ENCODE measurements at regions not wholly inside any gene's neighbourhood (a gene's known extent, or its start where the extent isn't known, plus 50 kb on each side); places are given as distances from the start of the nearest gene placed in this dataset.

DNA sequence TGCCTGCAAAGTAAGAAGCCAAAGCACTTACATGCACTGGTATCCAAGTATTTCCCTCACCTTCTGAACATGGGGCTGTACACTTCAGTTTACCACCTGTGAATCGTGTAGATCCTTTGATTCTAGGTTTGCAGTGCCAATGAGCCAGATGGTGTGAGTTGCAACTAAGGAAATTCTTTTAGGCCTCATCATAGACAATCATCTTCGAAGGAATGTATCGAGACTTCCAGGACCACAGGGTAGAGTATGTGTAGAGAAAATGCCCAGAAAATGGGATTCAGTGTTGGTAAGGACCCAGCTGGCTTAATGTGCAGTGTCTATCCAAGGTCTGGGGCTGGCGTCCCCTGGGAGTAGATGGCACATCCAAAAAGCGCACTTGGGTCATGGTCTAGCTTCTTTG, 323.2 kb upstream of the TPM1 start:
- no peak for DNase-seq

GRCh38 chr15:62722237-62722636, 320.3 kb upstream of the TPM1 start:
- no peak for DNase-seq

DNA sequence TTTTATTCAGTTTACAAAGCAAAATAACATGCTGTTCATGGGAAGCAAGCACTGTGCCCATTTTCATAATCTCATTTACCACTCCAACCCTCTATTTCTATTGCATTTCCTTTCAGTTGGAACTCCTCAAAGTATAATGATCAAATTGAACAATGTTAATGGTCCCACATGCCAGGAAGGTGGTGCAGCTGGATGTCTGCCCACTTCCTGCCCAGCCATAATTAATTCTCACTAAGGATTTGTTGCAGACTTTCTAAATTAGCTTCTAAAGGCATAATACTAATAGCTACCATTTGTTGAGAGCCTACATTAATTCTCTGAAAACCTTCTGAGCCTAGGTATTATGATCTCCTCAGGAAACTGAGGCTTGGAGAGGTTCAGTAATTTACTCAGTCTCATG, 316.1 kb upstream of the TPM1 start:
- no peak for DNase-seq

- no peak for DNase-seq
Observed at GRCh38 chr15:62727501-62727900, 315.0 kb upstream of the TPM1 start.

- no peak for DNase-seq
Observed at GRCh38 chr15:62730825-62731224, 311.7 kb upstream of the TPM1 start.

- no peak for DNase-seq
Observed at GRCh38 chr15:62732078-62732477, 310.5 kb upstream of the TPM1 start.

DNA sequence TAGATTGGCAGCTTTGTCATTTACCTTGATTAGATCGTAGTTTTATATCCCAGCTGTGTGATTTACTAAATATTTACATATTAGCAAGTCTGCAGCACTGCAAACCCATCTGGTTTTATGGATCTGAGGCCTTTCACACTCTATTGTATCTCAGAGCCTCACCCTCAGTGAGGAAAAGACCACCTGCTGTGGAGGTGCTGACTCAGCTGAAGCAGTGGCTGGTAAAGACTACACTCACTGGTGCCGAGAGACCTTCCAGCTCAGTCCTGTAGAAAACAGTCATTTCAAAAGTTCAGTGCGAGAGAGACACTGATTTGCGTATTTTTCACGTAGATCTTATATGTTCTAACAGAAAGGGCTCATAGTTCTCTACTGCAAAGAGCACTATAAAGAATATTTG, 307.8 kb upstream of the TPM1 start:
- DNase-seq, result no peak

- DNase-seq, result no peak
Observed at GRCh38 chr15:62736756-62737155, 305.8 kb upstream of the TPM1 start.

GRCh38 chr15:62737551-62737950, 305.0 kb upstream of the TPM1 start:
- no peak for DNase-seq

GRCh38 chr15:62739082-62739481, 303.5 kb upstream of the TPM1 start:
- no peak for DNase-seq

GRCh38 chr15:62739507-62739906, 303.0 kb upstream of the TPM1 start:
- DNase-seq, result no peak

- no peak for DNase-seq
Observed at GRCh38 chr15:62740141-62741004, 302.2 kb upstream of the TPM1 start.

DNA sequence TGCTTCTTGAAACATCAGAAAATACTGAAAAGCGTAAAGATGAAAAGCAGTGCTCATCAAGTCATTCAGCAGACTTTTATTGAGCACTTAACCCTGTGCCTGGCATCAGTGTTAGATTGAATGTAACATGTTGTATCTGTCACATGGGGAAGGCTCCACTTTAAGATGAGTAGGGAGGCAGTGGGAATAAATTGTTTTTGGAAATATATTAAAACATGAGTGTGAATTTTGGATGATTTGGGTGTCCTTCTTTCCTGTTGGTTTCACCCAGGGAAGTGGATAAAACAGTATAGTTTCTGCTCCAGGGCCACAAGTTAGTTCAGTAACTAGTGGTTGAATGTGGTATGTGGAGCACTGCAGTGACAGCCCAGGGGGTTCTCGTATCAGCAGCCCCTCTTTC, 301.4 kb upstream of the TPM1 start:
- no peak for DNase-seq

- peak in 2 of 5 donors; percentile 10 to 27 for DNase-seq
Observed at GRCh38 chr15:62742409-62743171, 300.0 kb upstream of the TPM1 start.

DNA sequence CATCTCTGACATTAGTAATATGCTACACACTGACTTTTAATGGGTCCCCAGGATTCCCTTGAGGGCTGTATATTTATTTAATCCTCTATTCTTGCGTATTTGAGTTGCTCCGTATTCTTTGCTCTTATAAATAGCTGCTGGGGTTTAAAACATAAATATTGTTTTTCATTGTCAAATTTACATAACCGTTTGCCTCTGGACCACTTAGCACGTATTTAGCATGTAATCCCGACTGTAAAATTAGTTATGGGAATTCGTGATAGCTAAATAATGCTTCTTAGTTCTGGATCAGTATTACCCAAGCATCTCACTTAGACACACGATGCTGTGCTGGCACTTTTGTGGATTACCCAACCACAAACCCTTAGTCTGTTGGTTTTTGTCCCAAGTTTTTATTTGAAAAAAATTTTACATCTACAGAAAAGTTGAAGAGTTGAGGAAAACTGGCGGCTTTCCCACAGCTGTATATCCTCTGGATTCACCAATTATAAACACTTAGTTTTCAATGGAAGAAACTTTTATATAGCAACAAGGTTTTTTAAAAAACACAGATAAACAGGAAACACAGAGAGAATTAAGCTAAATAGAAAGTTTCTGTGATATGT, 296.8 kb upstream of the TPM1 start:
- DNase-seq, result no peak

- DNase-seq, result no peak
Observed at GRCh38 chr15:62748196-62748595, 294.4 kb upstream of the TPM1 start.

DNA sequence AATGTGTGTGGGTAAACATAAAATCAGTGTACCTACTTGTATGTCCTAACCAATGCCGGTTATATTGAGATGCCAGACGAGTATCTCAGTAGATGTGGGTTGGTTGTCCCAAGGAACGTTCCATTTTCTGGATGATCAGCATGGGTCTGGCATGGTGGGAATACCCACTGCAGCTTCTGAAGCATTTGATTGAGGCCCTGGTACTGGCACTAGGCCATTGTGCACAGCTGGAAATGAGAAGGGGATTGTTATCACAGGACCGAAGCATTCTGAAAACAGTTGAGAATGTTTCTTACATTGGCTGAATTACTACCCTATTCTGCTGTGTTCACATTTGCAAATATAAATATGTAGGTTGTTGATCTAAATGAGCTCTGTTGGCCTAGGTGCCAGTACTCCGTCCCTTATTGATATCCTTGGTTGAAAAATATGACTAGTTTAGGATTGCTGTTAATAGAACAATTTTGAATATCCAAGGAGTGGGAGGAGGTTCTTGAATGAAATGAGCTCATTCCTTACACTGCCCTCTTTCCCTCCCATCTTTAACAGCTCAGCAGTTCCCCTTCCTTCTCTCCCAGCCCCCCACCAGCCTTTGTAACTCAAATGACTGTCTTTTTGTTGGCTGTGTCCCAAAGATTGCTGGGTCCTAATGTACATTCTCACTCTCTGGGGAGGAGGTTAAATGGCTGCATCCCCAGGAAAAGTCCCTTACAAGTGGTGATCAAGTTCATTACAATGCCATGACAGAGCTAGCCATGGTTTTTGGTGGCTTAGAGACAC, 293.3 kb upstream of the TPM1 start:
- no peak for DNase-seq

- DNase-seq, result no peak
Observed at GRCh38 chr15:62750471-62750870, 292.1 kb upstream of the TPM1 start.

- DNase-seq, result no peak
Observed at GRCh38 chr15:62752657-62753517, 289.7 kb upstream of the TPM1 start.

- DNase-seq, result no peak
Observed at GRCh38 chr15:62753518-62754221, 288.9 kb upstream of the TPM1 start.

- no peak for DNase-seq
Observed at GRCh38 chr15:62756326-62756994, 286.1 kb upstream of the TPM1 start.

Measured in T-helper 1 cell (primary cell).